Activated CD4-positive, alpha-beta T cell treated with anti-CD3 and anti-CD28 coated beads, Interleukin-2, amount 50 U/mL, for 48 hours (primary cell): ENCODE measurements at regions not wholly inside any gene's neighbourhood (a gene's known extent, or its start where the extent isn't known, plus 50 kb on each side); places are given as distances from the start of the nearest gene placed in this dataset.
"Not testable (repeated sequence)": the region's sequence is repeated elsewhere in the genome, so short reads cannot be mapped to it uniquely, and the experiment has no call there.

ENCODE experiments used
- DNase-seq, 2 experiments: peaks; one replicate each; pipeline ENCODE4 v3.0.0-alpha.2; 2020

GRCh38 chr6:65999288-65999791, 292.3 kb upstream of the EYS start:
- DNase-seq: no peak

GRCh38 chr6:65998544-65998943, 291.5 kb upstream of the EYS start:
- no peak for DNase-seq

GRCh38 chr6:65997539-65997938, 290.5 kb upstream of the EYS start:
- no peak for DNase-seq

GRCh38 chr6:65996096-65996495, 289.1 kb upstream of the EYS start:
- DNase-seq: no peak

GRCh38 chr6:65989676-65990075, 282.6 kb upstream of the EYS start:
- no peak for DNase-seq

GRCh38 chr6:65988006-65988405, 281.0 kb upstream of the EYS start:
- DNase-seq: no peak

GRCh38 chr6:65984089-65984488, 277.1 kb upstream of the EYS start:
- no peak for DNase-seq

GRCh38 chr6:65979120-65979519, 272.1 kb upstream of the EYS start:
- DNase-seq: no peak

GRCh38 chr6:65971252-65971651, 264.2 kb upstream of the EYS start:
- DNase-seq: not testable (repeated sequence)

- DNase-seq: no peak
These were observed 257.2 kb upstream of the EYS start for GRCh38 chr6:65964261-65964660.

GRCh38 chr6:65955034-65955433, 248.0 kb upstream of the EYS start:
- DNase-seq: no peak

- no peak for DNase-seq
These were observed 241.0 kb upstream of the EYS start for GRCh38 chr6:65948062-65948461.

- DNase-seq: no peak
These were observed 236.5 kb upstream of the EYS start for GRCh38 chr6:65943548-65943947.

- no peak for DNase-seq
These were observed 236.0 kb upstream of the EYS start for GRCh38 chr6:65943051-65943450.

- no peak for DNase-seq
These were observed 231.0 kb upstream of the EYS start for GRCh38 chr6:65938000-65938399.

- DNase-seq: no peak
These were observed 228.4 kb upstream of the EYS start for GRCh38 chr6:65935412-65935811.

- DNase-seq: no peak
These were observed 226.4 kb upstream of the EYS start for GRCh38 chr6:65933390-65933789.

- DNase-seq: no peak
These were observed 220.1 kb upstream of the EYS start for GRCh38 chr6:65927141-65927540.

- DNase-seq: no peak
These were observed 217.4 kb upstream of the EYS start for GRCh38 chr6:65924411-65924810.

GRCh38 chr6:65922049-65922448, 215.0 kb upstream of the EYS start:
- DNase-seq: no peak

- no peak for DNase-seq
These were observed 201.0 kb upstream of the EYS start for GRCh38 chr6:65908065-65908464.

GRCh38 chr6:65903992-65904391, 197.0 kb upstream of the EYS start:
- DNase-seq: no peak

- no peak for DNase-seq
These were observed 193.9 kb upstream of the EYS start for GRCh38 chr6:65900928-65901327.

GRCh38 chr6:65896140-65896539, 189.1 kb upstream of the EYS start:
- DNase-seq: no peak

- DNase-seq: no peak
These were observed 169.6 kb upstream of the EYS start for GRCh38 chr6:65876668-65877067.

GRCh38 chr6:65852369-65852852, 145.4 kb upstream of the EYS start:
- DNase-seq: no peak
